Muscle of back (tissue), 3 donors: ENCODE measurements at regions not wholly inside any gene's neighbourhood (a gene's known extent, or its start where the extent isn't known, plus 50 kb on each side); places are given as distances from the start of the nearest gene placed in this dataset.
A peak's percentile ranks its signal among the peaks of the same experiment; 100 is the strongest.
"Not testable (repeated sequence)": the region's sequence is repeated elsewhere in the genome, so short reads cannot be mapped to it uniquely, and the experiment has no call there.

Experiments
- DNase-seq, 3 donors: peaks; one replicate each; pipeline versions ENCODE4 v3.0.0 to v3.0.0-alpha.2; 2013

GRCh38 chr9:90058182-90058763 is 453.5 kb downstream of the GADD45G start:
- no peak for DNase-seq

- no peak for DNase-seq
Measured at GRCh38 chr9:90059436-90059835, 454.6 kb downstream of the GADD45G start.

- DNase-seq = no peak
Measured at GRCh38 chr9:90060256-90060655, 455.4 kb downstream of the GADD45G start.

DNA sequence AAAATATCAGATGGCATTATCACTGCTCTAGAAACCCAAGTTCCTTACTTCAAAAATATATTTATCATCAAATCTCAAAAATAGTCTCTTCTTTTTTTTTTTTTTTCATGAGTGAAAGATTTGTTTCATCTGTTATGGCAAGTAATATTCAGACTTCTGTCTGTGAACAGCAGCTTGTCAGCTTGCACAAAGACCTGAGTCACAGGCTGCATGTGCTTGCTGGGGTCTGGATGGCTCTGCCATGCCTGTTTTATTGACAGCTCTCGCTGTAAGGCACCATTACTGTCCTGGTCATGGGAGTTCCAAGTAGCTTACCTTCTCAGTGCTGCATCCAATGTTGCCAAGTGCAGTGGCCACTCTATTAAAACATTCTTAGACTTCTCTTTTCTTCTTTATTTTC is 456.4 kb downstream of the GADD45G start:
- DNase-seq = no peak

DNA sequence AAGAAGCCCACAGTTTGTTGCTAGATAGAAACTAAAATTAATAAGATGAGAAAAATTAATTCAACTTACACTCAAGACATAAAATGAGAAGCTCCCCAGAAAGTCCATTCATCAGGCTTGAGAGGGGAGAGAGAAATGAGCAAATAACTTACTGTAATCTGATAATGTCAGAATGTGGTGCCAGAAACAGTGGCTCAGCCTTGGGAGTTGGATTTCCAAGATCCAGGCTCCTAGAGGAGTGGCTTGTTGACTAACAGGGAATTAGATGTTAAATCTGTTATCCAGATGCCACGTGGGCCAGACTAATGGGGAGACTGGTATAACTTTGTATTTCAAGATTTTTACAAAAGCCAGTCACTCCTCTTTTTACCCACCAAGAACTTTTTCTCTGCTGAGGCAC is 458.2 kb downstream of the GADD45G start:
- no peak for DNase-seq

DNA sequence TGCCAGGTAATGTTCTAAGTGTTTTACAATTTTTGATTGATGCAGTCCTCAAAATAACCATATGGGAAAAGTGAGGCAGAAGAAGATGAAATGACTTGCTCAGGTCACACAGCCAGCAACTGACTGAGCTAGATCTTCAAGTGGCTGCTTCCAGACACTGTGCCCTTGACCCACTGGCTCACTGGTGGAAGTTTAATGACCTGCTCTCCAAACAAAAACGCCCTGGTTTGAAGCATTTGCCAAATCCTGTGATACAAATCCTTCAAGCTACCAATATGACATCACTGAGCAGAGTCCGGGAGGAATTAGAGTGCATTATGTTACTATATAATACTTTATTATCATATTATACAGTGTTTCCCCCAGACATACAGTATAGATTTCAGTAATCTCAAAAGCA is 459.4 kb downstream of the GADD45G start:
- DNase-seq = no peak

GRCh38 chr9:90064971-90065370 is 460.2 kb downstream of the GADD45G start:
- DNase-seq = no peak

DNA sequence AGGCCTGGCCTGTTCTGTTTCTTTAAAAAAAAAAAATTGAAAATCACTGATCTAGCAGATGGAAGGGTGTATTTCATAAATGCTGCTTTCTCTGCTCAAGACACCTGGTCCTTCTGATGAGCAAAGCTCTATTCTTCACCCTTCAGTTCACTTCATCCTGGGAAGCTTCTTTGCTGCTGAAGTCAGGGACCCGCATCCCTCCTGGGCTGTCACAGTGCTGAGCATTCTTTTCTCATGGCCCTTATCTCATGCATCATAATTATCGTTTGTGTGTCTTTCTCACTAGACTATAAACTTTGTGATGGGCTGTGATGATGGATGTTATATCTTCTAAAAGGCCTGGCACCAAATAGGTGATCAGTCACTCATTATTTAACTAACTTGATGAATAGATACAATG is 461.0 kb downstream of the GADD45G start:
- DNase-seq = no peak

- no peak for DNase-seq
Measured at GRCh38 chr9:90069085-90069484, 464.3 kb downstream of the GADD45G start.

DNA sequence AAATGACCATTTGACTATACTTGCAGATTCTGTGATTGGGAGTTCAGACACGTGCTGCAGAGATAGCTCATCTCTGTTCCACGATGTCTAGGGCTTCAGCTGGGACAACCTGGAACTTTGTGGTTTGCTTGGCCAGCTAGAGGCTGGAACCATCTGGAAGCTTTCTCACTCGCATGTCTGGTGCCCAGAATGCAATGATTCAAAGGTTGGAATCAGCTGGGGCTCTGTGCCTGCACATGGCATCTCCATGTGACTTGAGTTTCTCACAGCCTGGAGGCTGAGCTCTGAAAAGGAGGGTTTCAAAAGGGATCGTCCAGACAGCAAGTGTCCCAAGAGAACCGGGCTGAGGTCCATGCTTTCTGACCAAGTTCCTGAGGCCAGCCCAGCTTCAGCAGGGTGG is 465.2 kb downstream of the GADD45G start:
- no peak for DNase-seq

DNA sequence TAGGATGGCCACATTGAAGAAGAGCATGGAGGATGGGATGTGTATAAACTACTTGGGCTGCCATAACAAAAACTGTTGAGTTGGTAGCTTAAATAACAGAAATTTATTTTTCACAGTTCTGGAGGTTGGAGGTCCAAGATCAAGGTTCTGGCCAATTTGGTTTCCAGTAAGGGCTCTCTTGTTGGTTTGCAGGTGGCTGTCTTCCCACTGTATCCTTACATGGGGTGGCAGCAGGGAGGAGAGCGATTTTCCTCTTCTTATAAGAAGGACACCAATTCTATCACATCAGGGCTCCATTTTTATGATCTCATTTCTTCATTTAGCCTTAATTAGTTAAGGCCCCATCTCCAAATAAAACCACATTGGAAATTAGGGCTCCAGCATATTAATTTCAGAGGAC is 465.7 kb downstream of the GADD45G start:
- no peak for DNase-seq

- no peak for DNase-seq
Measured at GRCh38 chr9:90070931-90071660, 466.3 kb downstream of the GADD45G start.

GRCh38 chr9:90073186-90073945 is 468.6 kb downstream of the GADD45G start:
- DNase-seq = no peak

- no peak for DNase-seq
Measured at GRCh38 chr9:90074316-90074962, 469.6 kb downstream of the GADD45G start.

DNA sequence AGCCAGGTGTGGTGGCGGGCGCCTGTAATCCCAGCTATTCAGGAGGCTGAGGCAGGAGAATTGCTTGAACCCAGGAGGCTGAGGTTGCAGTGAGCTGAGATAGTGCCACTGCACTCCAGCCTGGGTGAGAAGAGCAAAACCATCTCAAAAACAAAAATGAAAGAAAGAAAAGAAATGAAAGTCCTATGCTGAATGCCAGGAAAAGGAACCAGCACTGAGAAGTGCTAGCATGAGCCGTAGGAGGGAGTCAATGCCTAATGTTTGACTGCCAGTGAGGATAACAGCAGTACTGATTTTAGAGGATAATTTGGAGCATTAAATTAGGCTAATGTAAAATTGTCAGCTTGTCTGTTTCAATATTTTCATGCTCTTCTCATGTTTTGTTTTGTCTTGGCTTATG is 472.8 kb downstream of the GADD45G start:
- DNase-seq = not testable (repeated sequence)

- no peak for DNase-seq
Measured at GRCh38 chr9:90078988-90079421, 474.2 kb downstream of the GADD45G start.

GRCh38 chr9:90085633-90086032 is 480.8 kb downstream of the GADD45G start:
- DNase-seq = no peak

DNA sequence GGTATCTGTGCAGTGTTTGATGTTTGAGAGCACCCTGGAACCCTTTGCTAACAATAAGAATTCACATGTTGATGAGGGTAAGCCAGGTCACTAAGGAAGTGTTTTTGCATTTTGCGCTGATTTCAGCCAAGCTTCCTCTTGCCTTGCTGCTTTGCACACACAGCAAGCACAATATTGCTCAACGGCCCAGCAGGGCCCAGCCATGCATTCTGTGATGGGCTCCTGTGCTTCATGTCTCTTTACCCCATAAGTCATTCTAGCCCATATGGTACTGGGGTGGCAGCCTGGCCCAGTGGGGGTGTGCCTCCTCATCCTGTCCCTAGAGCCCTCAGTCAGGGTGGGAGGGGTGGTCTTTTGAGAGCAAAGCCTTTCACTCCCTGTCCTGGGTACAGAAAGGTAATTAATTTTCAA is 481.3 kb downstream of the GADD45G start:
- no peak for DNase-seq

DNA sequence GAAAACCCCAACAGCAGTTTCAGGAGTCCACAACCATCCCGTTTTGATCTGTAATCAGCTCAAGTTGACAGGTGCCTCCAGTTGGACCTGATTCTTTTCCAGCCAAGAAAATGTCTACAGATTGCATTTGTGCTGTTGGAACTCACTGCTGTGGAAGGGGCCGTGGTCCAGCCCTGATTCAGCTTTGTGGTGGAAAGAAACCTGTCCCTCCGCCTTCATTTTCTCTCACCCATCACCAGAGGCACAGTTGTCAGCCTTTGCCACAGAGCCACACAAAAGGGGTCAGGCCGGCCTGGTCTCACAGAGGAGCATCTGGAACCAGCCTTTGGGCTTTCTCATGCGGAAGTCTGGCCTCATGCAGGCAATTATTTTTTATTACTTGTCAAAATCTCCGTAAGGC is 483.6 kb downstream of the GADD45G start:
- no peak for DNase-seq

DNA sequence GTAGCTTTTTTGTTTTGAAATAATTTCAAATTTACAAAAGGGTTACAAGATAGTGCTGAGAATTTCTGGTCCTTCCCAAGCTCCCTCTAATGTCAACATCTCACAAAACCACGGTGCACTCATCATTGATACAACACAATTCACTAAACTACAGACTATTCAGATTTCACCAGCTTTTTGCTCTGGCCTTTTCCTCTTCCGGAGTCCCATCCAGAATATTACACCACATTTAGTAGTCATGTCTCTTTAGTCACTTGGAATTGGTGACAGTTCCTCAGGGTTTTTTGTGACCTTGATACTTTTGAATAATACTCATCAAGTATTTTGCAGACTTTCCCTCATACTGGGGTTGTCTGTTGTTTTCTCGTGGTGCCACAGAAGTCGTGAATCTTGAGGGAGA is 484.0 kb downstream of the GADD45G start:
- no peak for DNase-seq

DNA sequence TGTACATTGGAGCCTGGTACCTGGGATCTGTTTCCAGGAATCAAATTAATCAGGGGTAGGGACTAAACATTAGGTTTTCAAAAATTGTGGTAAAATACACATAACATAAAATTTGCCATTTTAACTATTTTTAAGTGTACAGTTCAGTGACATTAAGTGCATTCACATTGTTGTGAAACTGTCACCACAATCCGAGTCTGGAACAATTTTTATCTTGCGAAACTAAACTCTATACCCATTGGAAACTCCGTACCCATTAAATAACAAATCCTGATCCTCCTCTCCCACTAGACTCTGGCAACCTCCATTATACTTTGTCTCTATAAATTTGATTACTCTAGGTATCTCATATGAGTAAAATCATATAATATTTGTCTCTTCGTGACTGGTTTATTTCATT is 486.2 kb downstream of the GADD45G start:
- DNase-seq = no peak

- DNase-seq = no peak
Measured at GRCh38 chr9:90092508-90092907, 487.7 kb downstream of the GADD45G start.

DNA sequence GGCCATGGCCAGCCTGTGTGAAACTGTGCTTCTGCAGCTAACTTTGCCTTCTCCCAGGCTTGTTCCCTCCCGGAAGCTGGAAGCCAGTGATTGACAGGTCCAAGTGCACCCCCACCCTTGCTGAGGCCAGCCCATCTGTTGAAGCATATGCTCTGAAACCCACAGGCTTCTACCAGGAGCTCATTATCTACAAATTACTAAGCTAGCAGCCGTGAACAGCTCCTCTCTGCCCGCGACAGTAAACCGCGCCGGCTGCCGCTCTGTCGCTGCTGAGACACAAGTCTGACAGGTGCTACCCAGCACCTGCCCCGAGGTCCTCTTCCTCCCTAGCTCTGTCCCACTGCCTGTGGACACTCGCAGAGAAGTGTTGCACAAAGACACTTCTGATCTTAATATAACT is 490.9 kb downstream of the GADD45G start:
- DNase-seq = peak; percentile 64 to 79 (median 72)
